GM18498 (cell line): ENCODE measurements at regions not wholly inside any gene's neighbourhood (a gene's known extent, or its start where the extent isn't known, plus 50 kb on each side); places are given as distances from the start of the nearest gene placed in this dataset.

Source experiments
- ATAC-seq: cut with Tn5 transposase; IDR thresholded peaks from one replicate; pipeline ENCODE4 v1.9.1; 2021; ENCODE audit warnings: mild to moderate bottlenecking, moderate library complexity; ENCODE audit not compliant: unreplicated experiment

- ATAC-seq: peak; percentile 40
Measured at GRCh38 chrY:13149148-13149547, 244.5 kb downstream of the DDX3Y start.

GRCh38 chrY:13167698-13168097, 263.0 kb downstream of the DDX3Y start:
- peak; percentile 57 for ATAC-seq

DNA sequence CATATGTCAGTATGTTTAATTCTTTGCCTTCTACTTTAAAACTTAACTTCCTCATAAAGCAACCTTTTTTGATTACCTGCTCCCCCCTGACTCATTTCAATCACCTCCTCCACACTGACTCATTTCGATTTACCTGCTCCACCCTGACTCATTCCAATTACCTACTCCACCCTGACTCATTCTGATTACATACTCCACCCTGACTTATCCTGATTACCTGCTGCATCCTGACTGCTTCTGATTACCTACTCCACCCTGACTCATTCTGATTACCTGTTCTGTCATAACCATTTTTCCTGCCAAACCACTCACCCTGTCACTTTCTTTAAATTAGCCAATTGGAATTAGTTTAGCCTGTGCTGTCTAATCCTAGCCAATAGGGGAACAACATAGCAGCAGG, 263.6 kb downstream of the DDX3Y start:
- ATAC-seq: peak; percentile 32
